ENCODE measurements at regions not wholly inside any gene's neighbourhood (a gene's known extent, or its start where the extent isn't known, plus 50 kb on each side); places are given as distances from the start of the nearest gene placed in this dataset.
A peak's percentile ranks its signal among the peaks of the same experiment; 100 is the strongest.
"Not testable (repeated sequence)": the region's sequence is repeated elsewhere in the genome, so short reads cannot be mapped to it uniquely, and the experiment has no call there.

- no peak for DNase-seq
Measured at GRCh38 chr9:136611606-136612005, 51.1 kb upstream of the EGFL7 start.

- DNase-seq = no peak
Measured at GRCh38 chr9:136611119-136611518, 51.6 kb upstream of the EGFL7 start.

GRCh38 chr9:136610426-136610825 lies 52.3 kb upstream of the EGFL7 start:
- no peak for DNase-seq

GRCh38 chr9:136609838-136610311 lies 52.8 kb upstream of the EGFL7 start:
- peak in 1 of 2 experiments; percentile 45 for DNase-seq

GRCh38 chr9:136609160-136609475 lies 53.6 kb upstream of the EGFL7 start:
- DNase-seq = no peak

- DNase-seq = no peak
Measured at GRCh38 chr9:136608348-136609159, 54.2 kb upstream of the EGFL7 start.

- DNase-seq = no peak
Measured at GRCh38 chr9:136607334-136607919, 55.3 kb upstream of the EGFL7 start.

- DNase-seq = peak in 1 of 2 experiments; percentile 33
Measured at GRCh38 chr9:136606687-136607333, 55.9 kb upstream of the EGFL7 start.

- DNase-seq = no peak
Measured at GRCh38 chr9:136605988-136606660, 56.6 kb upstream of the EGFL7 start.

- no peak for DNase-seq
Measured at GRCh38 chr9:136604823-136605525, 57.7 kb upstream of the EGFL7 start.

- DNase-seq = no peak
Measured at GRCh38 chr9:136603901-136604814, 58.3 kb upstream of the NOTCH1 start.

- no peak for DNase-seq
Measured at GRCh38 chr9:136603216-136603615, 57.4 kb upstream of the NOTCH1 start.

- peak; percentile 14 to 66 for DNase-seq
Measured at GRCh38 chr9:136602193-136602885, 56.5 kb upstream of the NOTCH1 start.

GRCh38 chr9:136601250-136601973 lies 55.6 kb upstream of the NOTCH1 start:
- DNase-seq = not testable (repeated sequence)

- DNase-seq = peak in 1 of 2 experiments; percentile 76
Measured at GRCh38 chr9:136599811-136600660, 54.2 kb upstream of the NOTCH1 start.

- DNase-seq = peak in 1 of 2 experiments; percentile 46
Measured at GRCh38 chr9:136599074-136599531, 53.3 kb upstream of the NOTCH1 start.

GRCh38 chr9:136598390-136599073 lies 52.7 kb upstream of the NOTCH1 start:
- DNase-seq = not testable (repeated sequence)

GRCh38 chr9:136597965-136598364 lies 52.1 kb upstream of the NOTCH1 start:
- DNase-seq = no peak

Data from NCI-H526 (cell line).